Panc1 (cell line): ENCODE measurements at regions not wholly inside any gene's neighbourhood (a gene's known extent, or its start where the extent isn't known, plus 50 kb on each side); places are given as distances from the start of the nearest gene placed in this dataset.
"Not testable (repeated sequence)": the region's sequence is repeated elsewhere in the genome, so short reads cannot be mapped to it uniquely, and the experiment has no call there.

ENCODE experiments used
- ATAC-seq: fragments of 200-7000 bp; cut with Tn5 transposase; 2 replicates; pipeline ENCODE4 v1.9.1; 2020; ENCODE audit warnings: mild to moderate bottlenecking, moderate library complexity
- BruUV-seq: library from RNA; stranded (reverse); fragments of 400-500 nt; replicated peaks from 2 replicates; lab custom pipeline; 2021; lab: Mats Ljungman, UMichigan
- CTCF ChIA-PET: fragments of 300-600 bp; sonication (Branson Sonifier 250); formaldehyde crosslinking; loops from one replicate; lab custom pipeline; 2022; ENCODE audit warnings: antibody characterized with exemption; lab: Charles Lee
- POLR2A ChIA-PET: fragments of 300-600 bp; sonication (Branson Sonifier 250); formaldehyde crosslinking; loops from one replicate; lab custom pipeline; 2022; ENCODE audit warnings: antibody characterized with exemption; lab: Charles Lee
- DNase-seq: peaks from one replicate; pipeline ENCODE4 v3.0.0-alpha.2; 2010; ENCODE audit warnings: low read depth, low spot score
- H3K27ac ChIP-seq: 2 replicates; pipeline ENCODE4 v1.5.1; 2011; ENCODE audit warnings: mild to moderate bottlenecking, low read length, inconsistent platforms
- H3K27me3 ChIP-seq: fragments of 200-500 bp; sonication (Bioruptor generic); 2 replicates; pipeline ENCODE4 v1.6.0; 2014; ENCODE audit warnings: low read length, inconsistent platforms; ENCODE audit not compliant: control insufficient read depth, insufficient read depth
- H3K36me3 ChIP-seq: fragments of 200-500 bp; sonication (Bioruptor generic); 2 replicates; pipeline ENCODE4 v1.5.1; 2014; ENCODE audit warnings: inconsistent platforms, mild to moderate bottlenecking, low read length, moderate library complexity; ENCODE audit not compliant: control insufficient read depth, insufficient read depth
- H3K4me1 ChIP-seq: 2 replicates; pipeline ENCODE4 v1.5.1; 2011; ENCODE audit warnings: inconsistent platforms, mild to moderate bottlenecking, low read length, moderate library complexity; ENCODE audit not compliant: control insufficient read depth, insufficient read depth
- H3K4me3 ChIP-seq, 2 experiments: 2 replicates each; pipeline ENCODE4 v1.5.1; 2011 to 2012; ENCODE audit warnings: low read depth in 2 of 2, low read length in 2 of 2, mild to moderate bottlenecking in 2 of 2, inconsistent platforms in 1 of 2, moderate library complexity in 1 of 2
- H3K9me3 ChIP-seq: fragments of 200-500 bp; sonication (Bioruptor generic); 2 replicates; pipeline ENCODE4 v1.5.1; 2014; ENCODE audit warnings: low read depth, mild to moderate bottlenecking, inconsistent platforms, low read length, moderate library complexity; ENCODE audit not compliant: control insufficient read depth, insufficient read depth
- POLR2AphosphoS5 ChIP-seq: IDR thresholded peaks from 2 replicates; pipeline ENCODE4 v1.6.1; 2012; ENCODE audit warnings: mild to moderate bottlenecking, low read depth, low read length, moderate library complexity
- SIN3A ChIP-seq: IDR thresholded peaks from 2 replicates; pipeline ENCODE4 v1.6.1; 2012; ENCODE audit warnings: low read depth, mild to moderate bottlenecking, low read length, moderate library complexity, borderline replicate concordance; ENCODE audit not compliant: insufficient read depth
- TCF7L2 ChIP-seq: IDR thresholded peaks from 2 replicates; pipeline ENCODE4 v1.6.1; 2011; ENCODE audit warnings: mild to moderate bottlenecking, low read depth, low read length, inconsistent platforms
- in situ Hi-C: cut with HindIII; loops from 2 replicates; pipeline ENCODE4 v1.10.0; 2016; ENCODE audit warnings: low sequenced_read_pairs, low pct_unique_long_range_greater_than_20kb
- intact Hi-C: fragments of 100-400 bp; cut with micrococcal nuclease; formaldehyde crosslinking; loops from one replicate; pipeline ENCODE4 v1.10.0; 2022; ENCODE audit not compliant: unreplicated experiment
- TF ChIP-seq, protein P1 (sequence below): fragments of 450-650 bp; IDR thresholded peaks from 2 replicates; pipeline ENCODE4 v1.5.1; 2017; ENCODE audit warnings: mild to moderate bottlenecking
- TF ChIP-seq, protein P2 (sequence below), 2 experiments: IDR thresholded peaks; 2 replicates each; pipeline ENCODE4 v1.6.1; 2011 to 2012; ENCODE audit warnings: low read depth in 2 of 2, control low read depth in 1 of 2, low read length in 1 of 2, mild to moderate bottlenecking in 1 of 2, moderate library complexity in 1 of 2; ENCODE audit not compliant: insufficient read depth in 1 of 2

DNA sequence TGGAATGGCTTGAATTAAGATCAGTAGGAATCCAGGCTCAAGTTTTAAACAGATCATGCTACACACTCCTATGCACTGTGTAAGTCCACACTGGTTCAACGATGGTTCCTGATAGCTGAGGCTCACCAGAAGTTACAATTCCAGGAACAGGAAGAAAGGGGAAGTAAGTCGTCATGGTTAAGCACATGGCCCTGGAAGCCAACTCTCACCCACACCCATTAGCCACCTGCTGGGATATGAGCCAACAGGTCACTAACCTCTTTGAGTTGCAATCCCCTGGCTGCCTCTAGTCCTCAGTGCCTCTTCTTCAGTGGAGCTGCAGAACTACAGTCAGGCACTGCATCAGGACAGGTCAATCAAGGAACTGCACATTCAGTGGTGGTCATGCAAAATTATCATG is 133.5 kb downstream of the TMEM182 start:
- TF ChIP-seq, protein P1, sequence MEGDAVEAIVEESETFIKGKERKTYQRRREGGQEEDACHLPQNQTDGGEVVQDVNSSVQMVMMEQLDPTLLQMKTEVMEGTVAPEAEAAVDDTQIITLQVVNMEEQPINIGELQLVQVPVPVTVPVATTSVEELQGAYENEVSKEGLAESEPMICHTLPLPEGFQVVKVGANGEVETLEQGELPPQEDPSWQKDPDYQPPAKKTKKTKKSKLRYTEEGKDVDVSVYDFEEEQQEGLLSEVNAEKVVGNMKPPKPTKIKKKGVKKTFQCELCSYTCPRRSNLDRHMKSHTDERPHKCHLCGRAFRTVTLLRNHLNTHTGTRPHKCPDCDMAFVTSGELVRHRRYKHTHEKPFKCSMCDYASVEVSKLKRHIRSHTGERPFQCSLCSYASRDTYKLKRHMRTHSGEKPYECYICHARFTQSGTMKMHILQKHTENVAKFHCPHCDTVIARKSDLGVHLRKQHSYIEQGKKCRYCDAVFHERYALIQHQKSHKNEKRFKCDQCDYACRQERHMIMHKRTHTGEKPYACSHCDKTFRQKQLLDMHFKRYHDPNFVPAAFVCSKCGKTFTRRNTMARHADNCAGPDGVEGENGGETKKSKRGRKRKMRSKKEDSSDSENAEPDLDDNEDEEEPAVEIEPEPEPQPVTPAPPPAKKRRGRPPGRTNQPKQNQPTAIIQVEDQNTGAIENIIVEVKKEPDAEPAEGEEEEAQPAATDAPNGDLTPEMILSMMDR = no peak
- TF ChIP-seq TCF7L2 (no peak), SIN3A (no peak), POLR2AphosphoS5 (no peak)
- TF ChIP-seq, protein P2, sequence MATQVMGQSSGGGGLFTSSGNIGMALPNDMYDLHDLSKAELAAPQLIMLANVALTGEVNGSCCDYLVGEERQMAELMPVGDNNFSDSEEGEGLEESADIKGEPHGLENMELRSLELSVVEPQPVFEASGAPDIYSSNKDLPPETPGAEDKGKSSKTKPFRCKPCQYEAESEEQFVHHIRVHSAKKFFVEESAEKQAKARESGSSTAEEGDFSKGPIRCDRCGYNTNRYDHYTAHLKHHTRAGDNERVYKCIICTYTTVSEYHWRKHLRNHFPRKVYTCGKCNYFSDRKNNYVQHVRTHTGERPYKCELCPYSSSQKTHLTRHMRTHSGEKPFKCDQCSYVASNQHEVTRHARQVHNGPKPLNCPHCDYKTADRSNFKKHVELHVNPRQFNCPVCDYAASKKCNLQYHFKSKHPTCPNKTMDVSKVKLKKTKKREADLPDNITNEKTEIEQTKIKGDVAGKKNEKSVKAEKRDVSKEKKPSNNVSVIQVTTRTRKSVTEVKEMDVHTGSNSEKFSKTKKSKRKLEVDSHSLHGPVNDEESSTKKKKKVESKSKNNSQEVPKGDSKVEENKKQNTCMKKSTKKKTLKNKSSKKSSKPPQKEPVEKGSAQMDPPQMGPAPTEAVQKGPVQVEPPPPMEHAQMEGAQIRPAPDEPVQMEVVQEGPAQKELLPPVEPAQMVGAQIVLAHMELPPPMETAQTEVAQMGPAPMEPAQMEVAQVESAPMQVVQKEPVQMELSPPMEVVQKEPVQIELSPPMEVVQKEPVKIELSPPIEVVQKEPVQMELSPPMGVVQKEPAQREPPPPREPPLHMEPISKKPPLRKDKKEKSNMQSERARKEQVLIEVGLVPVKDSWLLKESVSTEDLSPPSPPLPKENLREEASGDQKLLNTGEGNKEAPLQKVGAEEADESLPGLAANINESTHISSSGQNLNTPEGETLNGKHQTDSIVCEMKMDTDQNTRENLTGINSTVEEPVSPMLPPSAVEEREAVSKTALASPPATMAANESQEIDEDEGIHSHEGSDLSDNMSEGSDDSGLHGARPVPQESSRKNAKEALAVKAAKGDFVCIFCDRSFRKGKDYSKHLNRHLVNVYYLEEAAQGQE (IDR thresholded peaks at IDR 0.05; ENCODE audit: insufficient read depth in 1 of 2, low read depth in 2 of 2, low read length in 1 of 2) = no peak
- no peak overlapping the region for H3K27ac ChIP-seq
- BruUV-seq = no TSS peak
- ChIA-PET CTCF (no interaction called here), POLR2A (no interaction called here)
- no peaks in the 10 kb centered on the region for H3K9me3 ChIP-seq
- intact Hi-C loops = no loop called here
- ATAC-seq (no peak), DNase-seq (no peak)
- no peaks in the 10 kb centered on the region for H3K36me3 ChIP-seq
- no peak overlapping the region for H3K4me3 ChIP-seq
- in situ Hi-C loops = no loop called here
- no peaks in the 10 kb centered on the region for H3K4me1 ChIP-seq
- no peaks in the 10 kb centered on the region; the same call in 1 of the 2 replicates for H3K27me3 ChIP-seq

DNA sequence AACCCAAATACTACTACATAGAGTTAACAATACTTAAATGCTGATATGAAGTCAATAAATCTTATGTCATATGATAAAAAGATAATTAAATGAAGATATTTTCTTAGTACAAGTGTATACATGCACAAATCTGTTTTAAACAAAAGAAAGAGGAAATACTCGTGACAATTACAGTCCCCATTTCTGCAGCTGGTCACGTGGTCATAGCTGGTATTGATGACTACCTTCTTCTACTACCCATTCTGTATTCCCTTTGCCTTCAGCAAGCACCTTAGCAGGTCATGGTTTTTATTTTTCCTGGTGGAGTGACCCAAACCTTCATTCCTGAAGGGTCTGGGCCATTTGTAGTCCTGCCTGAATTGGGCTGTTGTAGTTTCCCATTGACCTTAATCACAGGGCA is 147.4 kb downstream of the TMEM182 start:
- DNase-seq, H3K9me3 ChIP-seq, H3K36me3 ChIP-seq, H3K27ac ChIP-seq, H3K4me1 ChIP-seq, POLR2A ChIA-PET, CTCF ChIA-PET, H3K4me3 ChIP-seq, in situ Hi-C loops, H3K27me3 ChIP-seq, intact Hi-C loops, BruUV-seq, ATAC-seq: not testable (repeated sequence)

DNA sequence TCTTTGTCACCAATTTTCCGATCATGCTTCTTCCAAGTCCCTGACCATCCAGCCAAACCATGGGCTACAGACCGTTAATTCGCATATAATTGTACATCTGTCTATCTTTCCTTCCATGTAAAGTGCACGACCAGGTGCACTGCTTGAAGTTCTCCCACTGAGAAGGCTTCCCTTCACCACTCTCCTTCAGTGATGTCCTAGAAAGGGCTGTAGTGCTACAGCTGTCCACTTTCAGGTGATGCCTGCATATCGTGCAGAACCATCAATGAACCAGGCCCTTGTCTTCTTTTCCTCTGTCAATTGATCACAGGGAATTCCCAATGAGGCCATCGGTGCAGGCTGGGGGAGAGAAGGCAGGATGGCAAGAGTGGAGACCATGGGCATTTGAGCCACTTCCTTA is 148.9 kb downstream of the TMEM182 start:
- intact Hi-C loops (no loop called here), in situ Hi-C loops (no loop called here)
- no peaks in the 10 kb centered on the region for H3K4me1 ChIP-seq
- H3K27me3 ChIP-seq = no peaks in the 10 kb centered on the region
- POLR2A ChIA-PET = no interaction called here
- TF ChIP-seq, protein P2 (IDR thresholded peaks at IDR 0.05; ENCODE audit: insufficient read depth in 1 of 2, low read depth in 2 of 2, low read length in 1 of 2) = no peak
- TF ChIP-seq TCF7L2 = no peak
- TF ChIP-seq SIN3A = no peak
- TF ChIP-seq POLR2AphosphoS5 = no peak
- TF ChIP-seq, protein P1 = no peak
- H3K4me3 ChIP-seq = no peak overlapping the region
- CTCF ChIA-PET = no interaction called here
- H3K9me3 ChIP-seq = no peaks in the 10 kb centered on the region
- no peak for ATAC-seq
- no peak for DNase-seq
- H3K36me3 ChIP-seq = no peaks in the 10 kb centered on the region
- no peak overlapping the region for H3K27ac ChIP-seq
- no TSS peak for BruUV-seq
